HG02623 (cell line): ENCODE measurements at regions not wholly inside any gene's neighbourhood (a gene's known extent, or its start where the extent isn't known, plus 50 kb on each side); places are given as distances from the start of the nearest gene placed in this dataset.
"Not testable (repeated sequence)": the region's sequence is repeated elsewhere in the genome, so short reads cannot be mapped to it uniquely, and the experiment has no call there.

Source experiments
- ATAC-seq: cut with Tn5 transposase; IDR thresholded peaks from one replicate; pipeline ENCODE4 v1.9.1; 2021; ENCODE audit warnings: moderate library complexity; ENCODE audit not compliant: unreplicated experiment

DNA sequence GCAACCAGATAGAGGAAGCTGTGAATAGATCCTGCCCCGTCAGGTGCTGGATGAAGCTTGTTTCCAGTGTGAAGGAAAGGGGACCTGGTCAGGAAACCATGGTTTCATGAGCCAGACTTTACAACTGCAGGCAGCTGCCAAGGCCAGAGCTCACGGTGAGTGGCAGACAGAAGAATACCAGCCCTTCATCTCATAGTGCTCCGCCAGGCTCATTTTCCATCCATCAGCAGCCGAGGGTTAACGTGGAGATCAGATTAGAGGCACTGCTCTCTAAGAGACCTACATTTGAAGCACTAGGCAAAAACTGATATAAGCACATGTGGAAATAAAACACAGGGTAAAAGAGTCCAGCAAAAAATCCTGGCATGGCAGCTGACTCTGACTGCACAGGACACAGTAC lies 172.4 kb downstream of the CD24 start:
- ATAC-seq: no peak

DNA sequence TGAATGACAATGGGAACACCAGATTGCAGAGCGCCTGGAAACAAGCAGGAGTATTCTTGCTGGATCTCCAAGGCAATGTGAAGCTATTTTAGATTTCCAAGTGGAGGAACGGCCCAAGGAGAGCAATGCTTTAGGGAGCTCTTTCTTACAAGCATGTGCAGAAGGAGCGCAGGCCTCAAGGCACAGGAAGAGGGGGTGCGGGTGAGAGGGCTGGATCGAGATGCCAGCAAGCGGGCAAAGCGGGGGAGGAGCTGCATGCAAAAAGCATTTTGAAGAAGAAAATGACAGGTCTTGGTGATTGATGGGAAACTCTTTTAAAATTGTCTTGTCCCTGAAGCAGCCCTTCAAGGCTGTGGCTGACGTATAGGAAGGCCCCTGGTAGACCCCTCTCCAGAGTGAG lies 171.9 kb downstream of the QRSL1 start:
- ATAC-seq: no peak

DNA sequence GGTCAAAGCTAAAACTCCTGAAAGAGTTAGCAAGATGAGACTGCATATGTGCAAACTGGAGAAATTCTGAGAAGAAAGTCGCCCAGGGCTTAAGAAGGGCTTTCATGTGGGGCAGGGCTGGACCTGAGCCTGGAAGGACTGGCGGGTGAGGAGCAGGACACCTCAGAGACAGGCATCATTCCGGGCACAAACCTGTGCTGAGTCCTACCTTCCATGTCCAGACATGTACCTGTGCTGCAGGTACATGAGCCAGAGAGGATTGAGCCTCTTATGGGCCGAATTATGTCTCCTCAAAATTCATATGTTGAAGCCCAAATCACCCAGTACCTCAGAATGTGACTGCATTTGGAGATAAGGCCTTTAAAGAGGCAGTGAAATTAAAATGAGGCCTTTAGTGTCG lies 171.0 kb downstream of the QRSL1 start:
- no peak for ATAC-seq

- ATAC-seq: peak; percentile 40
These were observed 169.9 kb downstream of the QRSL1 start for GRCh38 chr6:106799031-106799894.

DNA sequence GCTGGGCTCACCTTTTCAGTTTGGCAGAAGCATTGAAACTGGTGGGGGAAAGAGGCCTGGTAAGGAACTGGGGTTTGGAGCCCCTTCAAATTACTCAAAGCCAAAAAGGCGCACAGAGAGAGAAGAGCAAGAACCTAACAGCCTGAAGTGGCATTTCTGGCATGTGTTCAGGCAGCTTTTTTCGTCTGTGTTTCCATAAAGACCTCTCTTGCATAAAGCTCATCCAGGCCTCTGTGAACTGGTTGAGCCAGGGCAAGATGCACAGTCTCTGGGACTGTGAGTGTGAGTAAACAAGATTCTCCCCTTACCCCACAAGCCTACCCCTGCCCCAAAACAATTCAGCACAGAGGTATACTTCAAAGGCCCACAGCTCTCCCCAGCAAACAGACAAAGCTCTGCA lies 167.8 kb downstream of the QRSL1 start:
- no peak for ATAC-seq

GRCh38 chr6:106796781-106797180 lies 167.4 kb downstream of the QRSL1 start:
- no peak for ATAC-seq

GRCh38 chr6:106794129-106794528 lies 164.8 kb downstream of the QRSL1 start:
- no peak for ATAC-seq

- no peak for ATAC-seq
These were observed 163.3 kb downstream of the QRSL1 start for GRCh38 chr6:106792536-106793236.

DNA sequence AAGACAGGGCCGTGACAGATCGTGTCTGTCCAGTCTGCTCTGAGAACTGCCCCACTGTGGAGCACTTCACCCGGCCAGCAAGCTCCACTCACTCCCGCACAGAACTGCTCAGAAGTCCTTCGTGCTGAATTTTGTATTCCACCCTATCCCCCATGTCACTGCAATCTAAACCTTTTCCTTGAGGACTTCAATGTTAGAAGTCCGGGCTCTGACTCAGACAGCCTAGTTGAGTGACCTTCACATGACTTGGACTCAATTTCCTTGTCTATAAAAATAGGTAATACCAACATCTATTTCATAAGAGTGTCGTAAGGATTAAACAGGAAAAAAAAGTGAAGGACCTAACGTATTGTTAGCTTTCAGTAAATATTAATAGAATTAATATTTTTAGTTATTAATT lies 161.6 kb downstream of the QRSL1 start:
- no peak for ATAC-seq

- ATAC-seq: no peak
These were observed 160.9 kb downstream of the QRSL1 start for GRCh38 chr6:106790149-106790770.

- ATAC-seq: no peak
These were observed 160.2 kb downstream of the QRSL1 start for GRCh38 chr6:106789428-106790148.

GRCh38 chr6:106788761-106789160 lies 159.4 kb downstream of the QRSL1 start:
- no peak for ATAC-seq

GRCh38 chr6:106787327-106788196 lies 158.2 kb downstream of the QRSL1 start:
- ATAC-seq: no peak

GRCh38 chr6:106785298-106785697 lies 155.9 kb downstream of the QRSL1 start:
- no peak for ATAC-seq

- ATAC-seq: no peak
These were observed 154.5 kb downstream of the QRSL1 start for GRCh38 chr6:106783640-106784566.

- no peak for ATAC-seq
These were observed 153.3 kb downstream of the QRSL1 start for GRCh38 chr6:106782536-106783285.

- not testable (repeated sequence) for ATAC-seq
These were observed 150.2 kb downstream of the QRSL1 start for GRCh38 chr6:106779552-106779951.

GRCh38 chr6:106778943-106779342 lies 149.6 kb downstream of the QRSL1 start:
- no peak for ATAC-seq
